ENCODE measurements at regions not wholly inside any gene's neighbourhood (a gene's known extent, or its start where the extent isn't known, plus 50 kb on each side); places are given as distances from the start of the nearest gene placed in this dataset.

DNA sequence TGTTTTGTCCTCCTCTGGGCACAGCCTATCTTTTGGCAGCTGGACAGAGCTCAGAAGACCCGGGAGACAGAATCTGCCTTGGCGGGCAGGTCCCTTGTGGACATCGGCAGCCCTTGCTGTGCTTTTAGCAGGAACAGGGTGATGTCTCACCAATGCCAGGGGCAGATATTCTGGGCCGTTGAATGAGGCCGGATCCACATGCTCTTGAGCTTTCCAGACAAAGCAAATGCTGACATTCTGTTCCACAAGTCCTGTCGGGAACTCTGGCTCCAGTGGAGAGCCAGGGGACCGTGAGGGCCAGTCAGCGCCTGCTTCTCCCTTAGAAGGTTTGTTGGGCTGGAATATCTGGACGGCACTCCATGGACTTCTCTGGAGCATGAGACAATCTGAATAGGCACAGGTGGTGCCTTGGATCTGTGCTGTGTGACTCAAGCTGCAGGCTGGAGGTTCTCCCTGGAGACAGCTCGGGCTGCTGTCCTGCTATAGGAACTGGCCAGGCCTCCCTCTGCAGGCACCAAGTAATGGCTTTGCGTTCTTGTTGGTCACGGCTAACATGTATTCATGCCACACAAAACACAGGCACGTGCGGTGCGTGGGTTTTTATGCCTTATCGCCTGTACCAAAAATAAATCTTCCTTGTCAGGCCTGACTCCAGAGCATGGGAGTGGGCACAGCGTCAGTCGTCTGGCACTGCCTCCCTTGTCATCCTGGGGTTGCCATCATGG is 80.3 kb downstream of the GADD45G start:
- H3K27ac ChIP-seq = peak overlapping the region; percentile 65 to 81
- peak; percentile 61 to 83 for DNase-seq (ENCODE audit: low spot score in 2 of 2)
- no peaks in the 10 kb centered on the region for H3K9me3 ChIP-seq
- TF ChIP-seq, protein P1, sequence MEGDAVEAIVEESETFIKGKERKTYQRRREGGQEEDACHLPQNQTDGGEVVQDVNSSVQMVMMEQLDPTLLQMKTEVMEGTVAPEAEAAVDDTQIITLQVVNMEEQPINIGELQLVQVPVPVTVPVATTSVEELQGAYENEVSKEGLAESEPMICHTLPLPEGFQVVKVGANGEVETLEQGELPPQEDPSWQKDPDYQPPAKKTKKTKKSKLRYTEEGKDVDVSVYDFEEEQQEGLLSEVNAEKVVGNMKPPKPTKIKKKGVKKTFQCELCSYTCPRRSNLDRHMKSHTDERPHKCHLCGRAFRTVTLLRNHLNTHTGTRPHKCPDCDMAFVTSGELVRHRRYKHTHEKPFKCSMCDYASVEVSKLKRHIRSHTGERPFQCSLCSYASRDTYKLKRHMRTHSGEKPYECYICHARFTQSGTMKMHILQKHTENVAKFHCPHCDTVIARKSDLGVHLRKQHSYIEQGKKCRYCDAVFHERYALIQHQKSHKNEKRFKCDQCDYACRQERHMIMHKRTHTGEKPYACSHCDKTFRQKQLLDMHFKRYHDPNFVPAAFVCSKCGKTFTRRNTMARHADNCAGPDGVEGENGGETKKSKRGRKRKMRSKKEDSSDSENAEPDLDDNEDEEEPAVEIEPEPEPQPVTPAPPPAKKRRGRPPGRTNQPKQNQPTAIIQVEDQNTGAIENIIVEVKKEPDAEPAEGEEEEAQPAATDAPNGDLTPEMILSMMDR (IDR thresholded peaks at IDR 0.05) = peak in 1 of 3 experiments; percentile 18
- H3K27me3 ChIP-seq = no peaks in the 10 kb centered on the region
- peaks cover 7 to 24% of the 10 kb centered on the region in 2 donors for H3K4me1 ChIP-seq
- intact Hi-C loops (cut with DNase I) = loop anchor here (1.0 to 2.0 kb wide), 2 partner anchors 46 to 79 kb away; no protein-coding TSS in a partner anchor
- H3K36me3 ChIP-seq = no peaks in the 10 kb centered on the region
- H3K4me3 ChIP-seq = no peak overlapping the region

DNA sequence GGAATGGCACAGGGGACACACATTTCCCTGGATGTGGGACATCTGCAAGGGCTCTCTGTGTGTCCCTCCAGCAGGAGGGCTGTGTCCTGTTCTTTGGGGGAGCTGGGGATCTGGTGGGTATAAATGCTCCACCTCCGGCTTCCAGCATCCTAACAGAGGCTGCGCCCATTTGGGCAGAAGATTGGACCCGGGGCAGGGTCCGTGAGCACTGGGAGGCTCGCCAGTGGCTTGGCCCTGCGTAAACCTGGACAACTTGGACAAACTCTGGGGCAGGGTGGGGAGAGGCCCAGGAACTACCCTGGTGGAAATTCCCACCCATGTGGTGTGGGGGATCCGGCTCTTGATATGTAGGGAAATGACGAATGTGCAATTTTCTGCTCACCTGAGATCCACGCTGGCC is 80.9 kb downstream of the GADD45G start:
- TF ChIP-seq, protein P1 (IDR thresholded peaks at IDR 0.05) = no peak
- Histone ChIP-seq H3K36me3 (no peaks in the 10 kb centered on the region), H3K4me1 (peaks cover 7 to 24% of the 10 kb centered on the region in 2 donors), H3K9me3 (no peaks in the 10 kb centered on the region), H3K27me3 (no peaks in the 10 kb centered on the region), H3K4me3 (no peak overlapping the region), H3K27ac (peak overlapping the region; percentile 65 to 81)
- intact Hi-C loops (cut with DNase I) = loop anchor here (2.0 kb wide), 1 partner anchor 47 kb away; no protein-coding TSS in a partner anchor
- no peak for DNase-seq (ENCODE audit: low spot score in 2 of 2)

DNA sequence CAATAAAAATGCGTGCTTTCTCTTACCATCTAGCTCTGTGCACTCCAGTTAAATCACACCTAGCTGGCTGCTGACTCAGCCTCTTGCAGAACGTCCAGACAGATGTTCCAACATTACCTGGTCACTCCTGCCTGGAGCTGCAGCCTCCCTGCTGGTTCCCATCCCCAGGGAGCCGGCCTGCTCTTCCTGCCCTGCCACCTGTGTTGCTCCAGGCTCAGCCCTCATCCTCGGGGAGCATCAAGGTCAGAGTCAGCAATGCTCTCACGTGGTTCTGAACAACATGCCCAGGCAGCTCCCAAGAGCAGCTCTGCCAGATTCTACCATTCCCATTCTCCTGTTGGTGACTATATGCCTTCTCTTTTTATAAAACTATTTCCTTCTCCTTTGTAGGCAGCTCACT is 81.3 kb downstream of the GADD45G start:
- intact Hi-C loops (cut with DNase I) = no loop called here
- Histone ChIP-seq H3K4me1 (peaks cover 7 to 24% of the 10 kb centered on the region in 2 donors), H3K4me3 (no peak overlapping the region), H3K27ac (peak overlapping the region in 1 of 2 donors; percentile 81), H3K36me3 (no peaks in the 10 kb centered on the region), H3K9me3 (no peaks in the 10 kb centered on the region), H3K27me3 (no peaks in the 10 kb centered on the region)
- TF ChIP-seq, protein P1 (IDR thresholded peaks at IDR 0.05) = no peak
- no peak for DNase-seq (ENCODE audit: low spot score in 2 of 2)

DNA sequence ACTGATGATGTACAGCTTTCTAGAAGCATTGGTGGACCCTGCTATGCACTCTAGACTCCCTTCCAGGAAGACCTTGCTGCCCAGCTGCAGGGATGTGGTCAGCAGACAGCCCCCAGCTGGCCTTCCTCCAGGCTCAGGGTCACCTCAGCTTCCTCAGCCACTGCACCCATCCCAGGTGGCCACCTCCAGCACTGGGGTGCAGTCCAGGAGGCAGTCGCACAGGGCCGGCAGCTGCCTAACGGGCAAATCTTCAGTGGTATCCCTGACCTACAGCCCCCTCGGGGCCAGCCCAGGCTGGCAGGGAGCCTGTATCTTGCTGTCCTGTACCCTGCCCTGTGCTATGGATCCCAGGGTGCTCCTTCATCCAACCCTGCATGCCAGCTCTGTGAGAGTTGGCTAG is 81.8 kb downstream of the GADD45G start:
- Histone ChIP-seq H3K27ac (peak overlapping the region in 1 of 2 donors; percentile 81), H3K4me1 (peaks cover 7 to 24% of the 10 kb centered on the region in 2 donors), H3K9me3 (no peaks in the 10 kb centered on the region), H3K27me3 (no peaks in the 10 kb centered on the region), H3K36me3 (no peaks in the 10 kb centered on the region), H3K4me3 (no peak overlapping the region)
- no peak for DNase-seq (ENCODE audit: low spot score in 2 of 2)
- TF ChIP-seq, protein P1 (IDR thresholded peaks at IDR 0.05) = no peak
- intact Hi-C loops (cut with DNase I) = no loop called here

DNA sequence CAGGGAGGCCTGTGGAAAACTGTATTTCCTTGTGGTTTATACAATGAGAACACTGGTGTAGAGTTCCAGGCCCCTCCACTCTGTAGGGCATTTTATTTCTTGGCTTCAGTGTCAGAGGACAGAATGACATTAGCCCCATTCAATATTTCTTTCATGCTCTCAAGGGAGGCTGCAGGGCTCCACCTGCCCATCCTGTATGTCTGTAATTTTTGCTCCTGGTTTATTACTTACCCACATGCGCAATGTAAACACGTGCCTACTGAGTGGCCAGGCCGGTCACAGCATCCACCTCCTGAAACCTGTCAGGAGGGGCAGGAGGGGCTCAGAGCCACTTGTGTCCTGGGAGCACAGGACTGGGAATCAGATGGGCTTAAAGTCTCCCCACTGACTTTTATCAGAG is 82.4 kb downstream of the GADD45G start:
- no peak for DNase-seq (ENCODE audit: low spot score in 2 of 2)
- Histone ChIP-seq H3K27me3 (no peaks in the 10 kb centered on the region), H3K9me3 (no peaks in the 10 kb centered on the region), H3K36me3 (no peaks in the 10 kb centered on the region), H3K4me3 (no peak overlapping the region), H3K4me1 (peaks cover 7 to 24% of the 10 kb centered on the region in 2 donors), H3K27ac (no peak overlapping the region)
- TF ChIP-seq, protein P1 (IDR thresholded peaks at IDR 0.05) = no peak
- intact Hi-C loops (cut with DNase I) = no loop called here

Data from ascending aorta (tissue), 2 donors.